Ectodermal cell (in vitro differentiated cells): ENCODE measurements at regions not wholly inside any gene's neighbourhood (a gene's known extent, or its start where the extent isn't known, plus 50 kb on each side); places are given as distances from the start of the nearest gene placed in this dataset.
"Not testable (repeated sequence)": the region's sequence is repeated elsewhere in the genome, so short reads cannot be mapped to it uniquely, and the experiment has no call there.

Source experiments
- H3K27ac ChIP-seq: 2 replicates; pipeline ENCODE4 v1.7.0; 2013; ENCODE audit warnings: mild to moderate bottlenecking, low read depth, low read length; ENCODE audit not compliant: insufficient read depth, poor library complexity, severe bottlenecking
- H3K27me3 ChIP-seq: 2 replicates; pipeline ENCODE4 v1.7.0; 2013; ENCODE audit warnings: mild to moderate bottlenecking, low read length; ENCODE audit not compliant: insufficient read depth, control insufficient read depth, poor library complexity, severe bottlenecking
- H3K36me3 ChIP-seq: one replicate; pipeline ENCODE4 v1.7.0; 2013; ENCODE audit warnings: low read length; ENCODE audit not compliant: control insufficient read depth, insufficient read depth
- H3K4me1 ChIP-seq: one replicate; pipeline ENCODE4 v1.7.0; 2013; ENCODE audit warnings: low read length; ENCODE audit not compliant: control insufficient read depth, insufficient read depth
- H3K4me3 ChIP-seq: 2 replicates; pipeline ENCODE4 v1.7.0; 2013; ENCODE audit warnings: low read depth, low read length, control low read depth; ENCODE audit not compliant: insufficient read depth
- H3K9me3 ChIP-seq: 2 replicates; pipeline ENCODE4 v1.7.0; 2013; ENCODE audit warnings: mild to moderate bottlenecking, low read length, moderate library complexity; ENCODE audit not compliant: control insufficient read depth
- WGBS, 2 experiments: methylation state at CpG; one replicate each; pipeline ENCODE4 v1.1.7; 2013; ENCODE audit warnings: missing lambda C conversion rate in 2 of 2; 5-methylcytosine and 5-hydroxymethylcytosine counted together

GRCh38 chr5:33118761-33119415 lies 321.9 kb upstream of the TARS1 start:
- 92 to 97% methylated on average over 1 of the region's 1 CpG for WGBS, 2 experiments
- H3K27me3 ChIP-seq, result no peaks in the 10 kb centered on the region

GRCh38 chr5:33120671-33121070 lies 320.1 kb upstream of the TARS1 start:
- Histone ChIP-seq H3K27ac (no peak overlapping the region), H3K9me3 (no peaks in the 10 kb centered on the region), H3K27me3 (no peaks in the 10 kb centered on the region), H3K4me1 (no peaks in the 10 kb centered on the region), H3K36me3 (no peaks in the 10 kb centered on the region), H3K4me3 (no peak overlapping the region)
- WGBS, 2 experiments, result 92 to 100% methylated on average over 2 to 3 of the region's 3 CpGs

More at GRCh38 chr5:33118761-33119415, 321.9 kb upstream of the TARS1 start:
- Histone ChIP-seq H3K36me3 (no peaks in the 10 kb centered on the region), H3K4me3 (no peak overlapping the region), H3K27ac (no peak overlapping the region), H3K9me3 (no peaks in the 10 kb centered on the region), H3K4me1 (no peaks in the 10 kb centered on the region)

- Histone ChIP-seq H3K4me1 (no peaks in the 10 kb centered on the region), H3K27me3 (no peaks in the 10 kb centered on the region), H3K4me3 (no peak overlapping the region), H3K9me3 (no peaks in the 10 kb centered on the region), H3K36me3 (no peaks in the 10 kb centered on the region), H3K27ac (no peak overlapping the region)
- WGBS, 2 experiments, result 87 to 94% methylated on average over 2 of the region's 2 CpGs
Observed at GRCh38 chr5:33129309-33129708, 311.5 kb upstream of the TARS1 start.

- H3K27me3 ChIP-seq, result no peaks in the 10 kb centered on the region
- H3K27ac ChIP-seq, result no peak overlapping the region
- H3K36me3 ChIP-seq, result no peaks in the 10 kb centered on the region
- WGBS, 2 experiments, result 100% methylated on average over 1 of the region's 1 CpG; no CpG with 5 or more reads in 1 of the 2 experiments
- H3K4me1 ChIP-seq, result no peaks in the 10 kb centered on the region
- H3K9me3 ChIP-seq, result no peaks in the 10 kb centered on the region
- no peak overlapping the region for H3K4me3 ChIP-seq
Observed at GRCh38 chr5:33136785-33137184, 304.0 kb upstream of the TARS1 start.

- not testable (repeated sequence) for H3K4me3 ChIP-seq, H3K27me3 ChIP-seq, H3K9me3 ChIP-seq, H3K36me3 ChIP-seq, H3K27ac ChIP-seq, H3K4me1 ChIP-seq
- 59 to 67% methylated on average over 4 of the region's 4 CpGs for WGBS, 2 experiments
Observed at GRCh38 chr5:33138145-33138544, 302.6 kb upstream of the TARS1 start.

- Histone ChIP-seq H3K36me3 (no peaks in the 10 kb centered on the region), H3K4me1 (no peaks in the 10 kb centered on the region), H3K9me3 (no peaks in the 10 kb centered on the region), H3K27ac (no peak overlapping the region), H3K27me3 (no peaks in the 10 kb centered on the region), H3K4me3 (no peak overlapping the region)
- 95% methylated on average over 4 of the region's 4 CpGs for WGBS, 2 experiments
Observed at GRCh38 chr5:33143405-33144123, 297.2 kb upstream of the TARS1 start.

- Histone ChIP-seq H3K4me3 (no peak overlapping the region), H3K27me3 (no peaks in the 10 kb centered on the region), H3K9me3 (no peaks in the 10 kb centered on the region), H3K27ac (no peak overlapping the region), H3K36me3 (no peaks in the 10 kb centered on the region), H3K4me1 (no peaks in the 10 kb centered on the region)
Observed at GRCh38 chr5:33146881-33147280, 293.9 kb upstream of the TARS1 start.

- Histone ChIP-seq H3K4me3 (no peak overlapping the region), H3K27me3 (no peaks in the 10 kb centered on the region), H3K4me1 (no peaks in the 10 kb centered on the region), H3K27ac (no peak overlapping the region), H3K9me3 (no peaks in the 10 kb centered on the region), H3K36me3 (no peaks in the 10 kb centered on the region)
- WGBS, 2 experiments, result 80 to 87% methylated on average over 3 of the region's 3 CpGs
Observed at GRCh38 chr5:33148076-33148513, 292.7 kb upstream of the TARS1 start.

GRCh38 chr5:33153372-33153771 lies 287.4 kb upstream of the TARS1 start:
- no peaks in the 10 kb centered on the region for H3K4me1 ChIP-seq
- no peaks in the 10 kb centered on the region for H3K27me3 ChIP-seq
- H3K4me3 ChIP-seq, result no peak overlapping the region
- H3K36me3 ChIP-seq, result no peaks in the 10 kb centered on the region
- H3K27ac ChIP-seq, result no peak overlapping the region
- H3K9me3 ChIP-seq, result no peaks in the 10 kb centered on the region
- WGBS, 2 experiments, result 92 to 100% methylated on average over 1 of the region's 1 CpG

GRCh38 chr5:33153831-33154230 lies 286.9 kb upstream of the TARS1 start:
- Histone ChIP-seq H3K36me3 (no peaks in the 10 kb centered on the region), H3K27me3 (no peaks in the 10 kb centered on the region), H3K27ac (no peak overlapping the region), H3K4me1 (no peaks in the 10 kb centered on the region), H3K4me3 (no peak overlapping the region), H3K9me3 (no peaks in the 10 kb centered on the region)
- 93 to 97% methylated on average over 1 of the region's 1 CpG for WGBS, 2 experiments
